A549 (cell line): ENCODE measurements at regions not wholly inside any gene's neighbourhood (a gene's known extent, or its start where the extent isn't known, plus 50 kb on each side); places are given as distances from the start of the nearest gene placed in this dataset.

Experiments used
- CHD2 ChIP-seq: fragments of 150-350 bp; IDR thresholded peaks from 2 replicates; pipeline ENCODE4 v1.6.1; 2014; ENCODE audit warnings: low read length; ENCODE audit not compliant: partially characterized antibody
- CTCF ChIP-seq: fragments of >200 bp; sonication (Bioruptor Twin); formaldehyde crosslinking; IDR thresholded peaks from 3 replicates; pipeline ENCODE4 v1.5.1; 2016
- EP300 ChIP-seq, 2 experiments: fragments of >200 bp; sonication (Bioruptor Twin); formaldehyde crosslinking; IDR thresholded peaks; 2 replicates in 1 of 2; 3 replicates in 1 of 2; pipeline ENCODE4 v1.6.1; 2016 to 2017
- ESRRA ChIP-seq: fragments of 150-350 bp; IDR thresholded peaks from 2 replicates; pipeline ENCODE4 v1.6.1; 2014; ENCODE audit warnings: mild to moderate bottlenecking, low read length, borderline replicate concordance
- HOXB13 ChIP-seq: fragments of 250-450 bp; sonication (Bioruptor Pico); IDR thresholded peaks from 2 replicates; pipeline ENCODE4 v1.5.0; 2020; ENCODE audit warnings: low read depth, mild to moderate bottlenecking, moderate library complexity
- MAFK ChIP-seq: fragments of 450-650 bp; IDR thresholded peaks from 2 replicates; pipeline ENCODE4 v1.6.1; 2014; ENCODE audit not compliant: partially characterized antibody
- MAX ChIP-seq: IDR thresholded peaks from 2 replicates; pipeline ENCODE4 v1.6.1; 2012
- POLR2A ChIP-seq: IDR thresholded peaks from 2 replicates; pipeline ENCODE4 v1.6.1; 2012; ENCODE audit warnings: mild to moderate bottlenecking, low read length
- RAD21 ChIP-seq, 2 experiments: fragments of >200 bp in 1 of 2; sonication (Bioruptor Twin) in 1 of 2; formaldehyde crosslinking in 1 of 2; IDR thresholded peaks in 1 of 2; conservative IDR thresholded peaks in 1 of 2; 2 replicates in 1 of 2; 3 replicates in 1 of 2; pipeline ENCODE4 v1.6.1; 2012 to 2018; ENCODE audit warnings: inconsistent platforms in 1 of 2
- RNF2 ChIP-seq: fragments of 200-600 bp; sonication (generic); IDR thresholded peaks from 2 replicates; pipeline ENCODE4 v1.6.1; 2016; ENCODE audit warnings: low read depth, mild to moderate bottlenecking, antibody characterized with exemption, moderate library complexity, borderline replicate concordance

DNA sequence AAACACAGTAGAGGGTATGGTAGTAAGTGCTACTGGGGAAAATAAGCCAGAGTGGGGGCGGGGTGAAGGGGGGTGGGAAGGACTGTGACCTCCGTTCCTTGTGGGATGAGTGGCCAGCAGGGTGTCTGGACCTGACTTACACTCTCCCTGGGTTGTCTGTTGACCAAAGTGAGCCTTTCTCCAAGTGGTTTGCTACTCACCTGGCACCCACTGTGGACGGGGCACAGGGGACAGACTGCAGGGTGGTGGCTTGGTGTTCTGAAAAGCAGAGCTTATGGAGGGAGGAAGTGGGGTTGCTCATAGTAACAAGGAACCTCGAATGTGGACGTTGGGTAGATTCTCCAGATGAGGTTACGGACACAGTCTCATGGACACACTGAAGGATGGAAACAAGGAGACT is 94.4 kb upstream of the VRK1 start:
- TF ChIP-seq HOXB13 (CRISPR knock-in tag) (no peak), MAFK (no peak), EP300 (IDR thresholded peaks at IDR 0.05) (no peak), ESRRA (no peak), CHD2 (no peak), POLR2A (no peak), CTCF (no peak), RNF2 (no peak), MAX (no peak), RAD21 (conservative IDR thresholded peaks at IDR 0.05 in 1 of 2, IDR thresholded peaks at IDR 0.05 in 1 of 2) (no peak)
